WI38 (cell line): ENCODE measurements at regions not wholly inside any gene's neighbourhood (a gene's known extent, or its start where the extent isn't known, plus 50 kb on each side); places are given as distances from the start of the nearest gene placed in this dataset.

ENCODE experiments used
- H3K4me3 ChIP-seq: 2 replicates; pipeline ENCODE4 v1.5.1; 2011; ENCODE audit warnings: low read depth, mild to moderate bottlenecking, control low read depth, low read length
- TF ChIP-seq, protein P1 (sequence below): IDR thresholded peaks from 2 replicates; pipeline ENCODE4 v1.5.1; 2012; ENCODE audit warnings: low read depth, mild to moderate bottlenecking, control low read depth, low read length

DNA sequence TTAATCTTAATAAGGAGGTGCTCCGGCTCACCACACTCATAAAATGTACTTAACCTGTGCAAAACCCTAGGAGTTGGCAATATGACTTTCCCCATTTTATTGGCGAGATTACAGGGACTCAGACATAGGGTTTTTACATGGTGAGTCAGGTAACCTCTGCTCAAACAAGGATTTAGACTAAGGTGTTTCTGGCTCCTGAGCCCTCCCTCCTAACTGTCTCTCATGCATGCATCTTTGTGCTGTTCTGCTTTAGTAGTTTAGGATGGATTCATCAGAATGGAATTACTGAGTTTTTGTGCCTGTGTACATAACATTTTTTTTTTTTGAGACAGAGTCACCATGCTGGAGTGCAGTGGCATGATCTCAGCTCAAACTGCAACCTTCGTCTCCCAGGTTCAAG is 993.3 kb upstream of the TMEM132C start:
- no peak overlapping the region for H3K4me3 ChIP-seq
- TF ChIP-seq, protein P1, sequence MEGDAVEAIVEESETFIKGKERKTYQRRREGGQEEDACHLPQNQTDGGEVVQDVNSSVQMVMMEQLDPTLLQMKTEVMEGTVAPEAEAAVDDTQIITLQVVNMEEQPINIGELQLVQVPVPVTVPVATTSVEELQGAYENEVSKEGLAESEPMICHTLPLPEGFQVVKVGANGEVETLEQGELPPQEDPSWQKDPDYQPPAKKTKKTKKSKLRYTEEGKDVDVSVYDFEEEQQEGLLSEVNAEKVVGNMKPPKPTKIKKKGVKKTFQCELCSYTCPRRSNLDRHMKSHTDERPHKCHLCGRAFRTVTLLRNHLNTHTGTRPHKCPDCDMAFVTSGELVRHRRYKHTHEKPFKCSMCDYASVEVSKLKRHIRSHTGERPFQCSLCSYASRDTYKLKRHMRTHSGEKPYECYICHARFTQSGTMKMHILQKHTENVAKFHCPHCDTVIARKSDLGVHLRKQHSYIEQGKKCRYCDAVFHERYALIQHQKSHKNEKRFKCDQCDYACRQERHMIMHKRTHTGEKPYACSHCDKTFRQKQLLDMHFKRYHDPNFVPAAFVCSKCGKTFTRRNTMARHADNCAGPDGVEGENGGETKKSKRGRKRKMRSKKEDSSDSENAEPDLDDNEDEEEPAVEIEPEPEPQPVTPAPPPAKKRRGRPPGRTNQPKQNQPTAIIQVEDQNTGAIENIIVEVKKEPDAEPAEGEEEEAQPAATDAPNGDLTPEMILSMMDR = no peak

DNA sequence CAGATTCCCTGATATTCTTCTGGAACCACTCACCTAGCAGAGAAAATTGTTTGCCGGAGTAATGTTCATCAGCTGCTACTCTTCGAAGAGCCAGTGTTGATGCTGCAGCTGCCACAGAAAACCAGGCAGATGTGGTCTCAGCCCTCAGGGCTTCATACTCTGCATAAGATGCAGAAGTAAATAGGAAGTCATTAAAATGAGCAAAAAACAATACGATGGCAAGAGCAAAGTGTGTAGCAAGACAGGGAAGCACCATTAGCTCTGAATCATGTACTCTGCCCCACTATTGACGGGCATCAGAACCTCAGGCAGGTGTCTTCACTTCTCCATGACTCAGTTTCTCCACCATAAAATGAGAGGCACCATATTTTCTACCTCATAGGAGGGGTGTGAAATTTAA is 991.6 kb upstream of the TMEM132C start:
- H3K4me3 ChIP-seq = no peak overlapping the region
- TF ChIP-seq, protein P1 = no peak

GRCh38 chr12:127277882-127278281 is 989.1 kb upstream of the TMEM132C start:
- TF ChIP-seq, protein P1 = no peak
- H3K4me3 ChIP-seq = no peak overlapping the region

GRCh38 chr12:127278351-127278750 is 988.6 kb upstream of the TMEM132C start:
- TF ChIP-seq, protein P1 = no peak
- no peak overlapping the region for H3K4me3 ChIP-seq

DNA sequence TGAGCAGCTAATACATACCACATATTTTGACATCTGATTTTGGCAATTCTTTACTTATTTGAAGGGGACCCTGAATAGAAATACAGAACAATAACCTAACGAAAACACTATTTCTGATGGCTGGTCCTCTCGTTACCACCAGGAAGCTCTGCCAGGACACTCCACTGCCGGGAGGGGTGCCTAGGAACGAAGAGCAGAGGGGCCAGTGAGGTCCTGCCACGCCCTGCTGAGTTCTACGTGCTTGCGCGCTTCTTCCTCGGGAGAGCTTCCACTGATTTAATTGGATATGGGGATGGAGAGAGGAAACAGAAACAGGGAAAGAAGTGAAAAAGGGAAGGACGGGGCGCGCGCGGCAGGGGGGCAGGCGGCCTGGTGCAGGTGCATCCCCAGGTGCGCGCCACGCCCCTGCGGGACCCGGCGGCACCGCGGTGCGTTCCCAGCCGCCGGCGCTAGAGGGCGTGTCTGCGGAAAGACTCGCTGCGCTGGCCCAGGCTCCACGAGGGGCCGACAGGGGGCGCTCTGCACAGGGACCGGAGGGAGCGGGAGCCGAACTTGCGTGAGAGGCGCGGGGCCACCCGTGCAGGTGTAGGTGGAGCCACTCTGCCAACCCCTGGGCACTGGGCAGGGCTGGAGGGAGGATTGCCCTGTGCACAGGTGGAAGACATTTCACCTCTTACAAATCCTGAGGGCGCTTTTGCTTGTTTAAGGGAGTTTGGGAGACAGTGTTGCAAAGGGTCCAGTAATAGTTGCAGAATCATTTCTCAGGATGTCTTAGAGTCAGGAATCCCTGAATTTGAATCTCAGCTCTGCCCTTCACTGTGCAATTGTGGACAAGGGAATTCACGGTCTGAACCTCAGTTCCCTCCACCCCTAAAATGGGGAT is 986.3 kb upstream of the TMEM132C start:
- H3K4me3 ChIP-seq = no peak overlapping the region
- TF ChIP-seq, protein P1 = peak; percentile 34; the same call in 1 of the 2 replicates

DNA sequence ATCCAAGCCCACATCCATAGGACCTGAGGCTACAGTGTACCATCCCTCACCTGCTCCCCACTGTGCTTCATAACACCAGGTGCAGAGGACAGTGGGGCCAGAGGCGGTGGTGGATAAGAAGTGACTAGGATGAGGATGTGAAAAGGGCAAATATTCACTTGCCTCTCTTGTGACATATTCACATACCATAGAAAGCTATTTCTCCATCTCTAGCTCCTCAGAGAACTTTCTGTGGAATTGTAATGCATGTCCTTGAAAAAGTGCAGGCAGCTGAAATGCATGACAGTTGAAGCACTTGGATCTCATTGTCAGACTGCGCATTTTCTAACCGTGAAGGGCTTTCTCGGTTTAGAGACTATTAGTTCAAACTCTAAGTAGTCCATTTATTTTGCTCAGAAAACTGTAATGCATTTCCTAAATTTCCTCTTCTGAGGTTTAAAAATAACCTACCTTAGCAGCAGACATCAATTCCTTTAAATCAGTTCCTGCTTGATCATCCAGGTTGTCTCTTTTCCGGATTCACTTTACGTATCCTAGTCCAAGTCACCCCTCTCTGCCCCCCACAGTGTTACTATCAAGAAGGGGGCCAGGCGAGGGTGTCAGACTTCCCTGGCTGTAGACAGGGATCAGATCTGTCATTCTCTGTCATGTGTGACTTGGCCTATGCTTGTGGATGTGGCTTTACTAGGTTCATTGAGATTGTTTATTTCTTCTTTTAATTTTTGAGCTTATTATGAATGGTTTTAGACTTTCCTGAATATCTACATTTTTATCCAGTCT is 984.0 kb upstream of the TMEM132C start:
- H3K4me3 ChIP-seq = no peak overlapping the region
- TF ChIP-seq, protein P1 = no peak

DNA sequence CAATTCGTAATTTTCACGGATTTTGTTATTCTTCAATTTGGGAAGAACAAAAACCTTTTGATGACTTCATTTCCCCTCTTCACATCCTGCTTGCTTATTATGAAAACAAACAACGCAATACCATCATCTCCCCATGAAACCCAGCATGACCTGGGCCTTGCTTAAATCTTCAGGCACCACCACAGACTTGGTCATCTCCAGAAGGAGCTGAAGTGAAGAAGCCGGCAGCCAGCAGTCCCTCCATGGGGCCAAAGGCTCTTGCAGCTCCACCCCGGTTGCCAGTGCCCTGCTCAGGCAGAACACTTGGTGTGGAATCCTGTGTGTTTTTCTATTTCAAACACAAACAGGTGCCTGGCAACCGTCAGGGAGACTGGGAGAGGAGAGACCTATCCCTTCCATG is 982.9 kb upstream of the TMEM132C start:
- TF ChIP-seq, protein P1 = no peak
- H3K4me3 ChIP-seq = no peak overlapping the region
